Right hindlimb (tissue), 1 donor: ENCODE measurements at regions not wholly inside any gene's neighbourhood (a gene's known extent, or its start where the extent isn't known, plus 50 kb on each side); places are given as distances from the start of the nearest gene placed in this dataset.

Experiments used
- DNase-seq: peaks from one replicate; pipeline ENCODE4 v3.0.0-alpha.2; 2018

GRCh38 chr4:82071951-82072350 is 301.8 kb downstream of the HNRNPD start:
- no peak for DNase-seq

DNA sequence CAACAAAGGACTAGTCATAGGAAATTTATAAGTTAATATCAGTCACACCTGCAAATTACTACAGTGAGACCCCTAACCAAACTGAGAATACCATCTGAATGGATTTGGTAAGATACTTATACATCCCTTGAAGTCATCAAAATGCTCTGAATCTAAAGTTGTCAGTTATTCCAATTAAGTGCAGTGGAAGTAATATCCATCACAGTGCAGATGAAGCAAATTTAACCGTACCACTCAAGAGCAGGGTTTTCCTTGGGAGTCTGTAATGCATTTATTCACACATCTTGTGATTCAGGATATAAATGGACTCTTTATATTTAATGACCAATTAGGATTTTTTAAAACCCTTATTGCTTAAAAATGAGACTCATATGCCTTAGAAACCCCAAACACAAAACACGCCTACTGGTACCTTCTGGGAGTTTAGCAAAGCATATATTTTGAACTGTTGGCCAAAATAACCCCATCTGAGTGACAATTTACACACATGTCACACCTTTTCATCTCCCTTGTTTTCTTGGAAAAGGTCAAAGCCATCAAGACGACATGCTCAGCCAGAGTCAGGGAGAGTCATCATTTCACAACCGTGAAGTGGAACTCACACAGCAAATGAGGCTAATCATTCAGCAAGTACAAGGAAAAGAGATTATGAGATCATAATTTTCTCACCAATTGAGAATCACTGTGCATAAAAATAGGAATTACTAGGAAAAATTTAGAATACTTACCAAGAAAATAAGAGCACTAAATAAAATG is 303.7 kb downstream of the HNRNPD start:
- DNase-seq, result no peak

DNA sequence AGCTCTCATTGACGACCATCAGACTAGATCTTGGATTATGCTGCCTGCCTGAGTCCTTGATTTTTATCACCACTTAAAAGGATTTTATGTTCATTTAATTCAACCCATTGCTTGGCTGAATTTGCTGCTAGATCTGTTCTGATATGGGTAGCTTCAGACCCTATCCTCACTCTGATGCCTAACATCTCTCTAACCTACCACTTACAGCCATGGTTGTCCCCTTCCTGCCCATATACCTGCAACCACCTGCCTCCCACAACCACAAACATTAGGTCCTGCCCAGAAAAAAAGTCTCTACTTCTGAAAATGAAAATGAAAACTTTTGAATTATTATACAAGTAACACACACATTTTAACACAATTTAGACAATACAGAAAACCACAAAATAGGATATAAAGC is 310.8 kb downstream of the HNRNPD start:
- no peak for DNase-seq

GRCh38 chr4:82057990-82058544 is 315.7 kb downstream of the HNRNPD start:
- DNase-seq, result no peak

- no peak for DNase-seq
Measured at GRCh38 chr4:82055156-82055555, 318.6 kb downstream of the HNRNPD start.

DNA sequence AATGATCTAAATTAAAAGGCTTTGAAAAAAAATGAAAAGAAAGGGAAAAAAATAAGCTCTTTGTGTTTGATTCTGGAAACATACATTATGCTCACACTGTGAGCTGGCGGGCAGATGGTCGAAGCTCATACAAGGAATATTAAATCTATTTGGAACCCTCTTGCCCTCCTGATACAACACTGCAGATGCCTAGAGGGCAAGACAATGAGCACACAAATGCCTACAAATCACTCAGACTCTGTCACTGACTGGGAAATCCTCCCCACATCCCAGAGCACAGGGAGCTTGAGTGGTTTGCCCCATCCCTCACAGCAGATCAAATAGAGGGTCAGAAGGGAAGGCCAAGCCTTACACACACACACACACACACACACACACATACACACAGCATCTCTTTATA is 320.4 kb downstream of the HNRNPD start:
- DNase-seq, result no peak

- no peak for DNase-seq
Measured at GRCh38 chr4:82050796-82051195, 323.0 kb downstream of the HNRNPD start.

DNA sequence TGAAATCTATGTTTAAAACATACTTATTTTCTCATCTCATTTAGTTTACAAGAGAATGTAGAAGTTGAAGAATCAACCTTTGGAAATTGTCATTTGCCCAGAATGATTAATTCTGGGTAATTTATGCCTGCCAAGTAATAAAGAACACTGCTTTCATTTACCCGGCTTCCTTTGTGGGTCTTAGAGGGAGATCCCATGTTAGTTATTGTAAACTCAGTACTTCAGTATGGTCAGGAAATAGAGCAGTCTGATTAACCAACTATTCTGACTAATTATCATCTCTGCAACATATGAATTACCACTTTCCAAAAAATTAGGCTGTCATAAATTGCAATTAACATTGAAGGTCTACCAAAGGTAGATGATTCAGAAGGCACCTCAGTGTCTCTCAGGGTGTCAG is 324.5 kb downstream of the HNRNPD start:
- DNase-seq, result no peak

GRCh38 chr4:82047731-82048130 is 326.1 kb downstream of the HNRNPD start:
- no peak for DNase-seq

GRCh38 chr4:82046796-82047195 is 327.0 kb downstream of the HNRNPD start:
- no peak for DNase-seq

GRCh38 chr4:82045267-82045666 is 328.5 kb downstream of the HNRNPD start:
- DNase-seq, result no peak

GRCh38 chr4:82044141-82044993 is 329.4 kb downstream of the HNRNPD start:
- DNase-seq, result peak; percentile 80

DNA sequence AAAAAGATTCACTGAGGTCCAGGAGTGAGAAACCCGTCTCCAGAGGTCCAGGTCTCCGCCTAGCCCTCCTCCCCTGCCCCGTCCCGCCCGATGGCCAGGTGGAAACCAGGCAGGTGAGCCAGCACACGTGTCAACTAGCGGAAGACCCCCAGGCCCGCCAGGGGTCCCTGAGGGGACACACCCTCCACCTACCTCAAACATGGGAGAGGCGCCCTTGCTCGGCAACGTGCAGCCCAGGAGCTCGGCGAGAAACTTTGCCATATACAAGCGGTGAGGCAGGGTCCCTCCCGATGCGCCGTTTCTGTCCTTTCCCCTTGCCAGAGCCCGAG is 330.0 kb downstream of the HNRNPD start:
- DNase-seq, result no peak

- DNase-seq, result no peak
Measured at GRCh38 chr4:82043081-82043808, 330.5 kb downstream of the HNRNPD start.

GRCh38 chr4:82042042-82042441 is 331.7 kb downstream of the HNRNPD start:
- DNase-seq, result no peak

DNA sequence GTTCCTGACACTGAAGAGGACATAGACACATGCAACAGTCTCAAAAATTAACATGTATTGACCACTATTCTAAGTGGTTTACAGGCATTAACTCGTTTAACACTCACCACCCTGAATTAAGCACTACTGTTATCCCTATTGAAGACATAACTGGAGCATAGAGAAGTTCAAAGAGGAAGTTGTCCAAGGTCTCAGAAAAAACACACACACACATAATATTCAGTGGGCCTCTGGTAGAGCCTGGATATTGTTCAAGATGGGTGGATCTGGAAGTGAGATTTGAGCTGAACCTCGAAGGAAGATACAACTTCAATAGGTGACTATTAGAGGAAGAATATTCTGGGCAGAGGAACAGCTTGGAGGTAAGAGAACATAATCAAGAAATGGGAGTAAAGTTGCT is 334.9 kb downstream of the HNRNPD start:
- DNase-seq, result no peak

DNA sequence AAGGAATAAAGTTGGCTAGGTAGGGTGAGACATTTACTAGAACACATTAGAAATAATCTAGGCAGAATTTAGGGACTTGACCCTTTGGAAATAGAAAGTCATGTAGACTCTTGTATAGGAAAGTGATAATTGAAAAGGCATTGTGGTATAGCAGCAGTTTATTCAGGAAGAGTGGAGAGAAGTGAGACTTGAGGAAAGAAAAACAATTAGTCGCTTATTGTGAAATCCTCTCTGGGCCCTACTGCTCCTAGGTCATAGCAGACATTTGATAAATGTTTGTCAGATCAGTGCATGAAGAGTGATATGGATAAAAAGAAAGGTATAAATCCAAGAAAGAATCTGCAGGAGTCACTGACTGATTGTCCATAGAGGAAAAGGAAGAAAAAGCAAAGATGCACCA is 337.6 kb downstream of the HNRNPD start:
- no peak for DNase-seq

DNA sequence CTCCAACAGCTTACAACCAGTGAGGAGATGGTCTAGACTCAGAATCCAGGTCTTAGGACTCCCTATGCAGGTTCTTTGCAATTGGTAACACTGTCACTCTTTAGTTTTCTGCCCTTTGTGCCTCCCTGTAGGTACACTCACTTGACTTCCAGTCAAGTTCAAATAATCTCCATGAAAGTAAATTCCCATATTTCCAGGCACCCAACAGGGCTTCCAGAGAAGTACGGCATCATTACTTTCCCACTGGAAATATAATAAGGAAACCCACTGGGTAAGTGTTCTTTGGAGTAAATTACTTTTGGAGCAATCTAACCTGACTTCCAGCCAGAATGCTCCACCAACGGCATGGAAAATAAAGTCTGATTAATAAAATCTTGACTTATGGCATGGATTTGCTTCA is 338.9 kb downstream of the HNRNPD start:
- no peak for DNase-seq

- no peak for DNase-seq
Measured at GRCh38 chr4:82033862-82034261, 339.9 kb downstream of the HNRNPD start.

- no peak for DNase-seq
Measured at GRCh38 chr4:82031376-82031927, 342.3 kb downstream of the HNRNPD start.

DNA sequence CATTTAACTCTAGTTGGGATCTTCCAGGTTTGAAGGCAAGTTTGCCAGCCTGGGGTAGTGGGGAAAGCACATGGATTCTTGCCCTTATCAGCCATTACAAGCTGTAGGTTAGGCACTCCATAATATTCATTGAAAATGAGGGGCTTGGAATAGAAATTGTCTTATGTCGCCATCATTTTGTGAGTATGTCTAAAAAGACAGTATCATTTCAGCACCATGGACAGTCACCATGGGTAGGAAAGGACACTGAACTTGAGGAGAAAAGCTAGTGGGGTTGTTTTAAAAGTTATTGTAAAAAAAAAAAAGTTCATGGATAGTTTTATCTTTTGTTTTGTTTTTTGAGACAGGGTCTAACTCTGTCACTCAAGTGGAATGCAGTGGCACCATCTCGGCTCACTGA is 356.1 kb downstream of the HNRNPD start:
- DNase-seq, result no peak

GRCh38 chr4:82005158-82005557 is 368.6 kb downstream of the HNRNPD start:
- no peak for DNase-seq

- no peak for DNase-seq
Measured at GRCh38 chr4:81997313-81997712, 376.5 kb downstream of the HNRNPD start.
